Fibroblast of skin of right quadriceps (primary cell): ENCODE measurements at regions not wholly inside any gene's neighbourhood (a gene's known extent, or its start where the extent isn't known, plus 50 kb on each side); places are given as distances from the start of the nearest gene placed in this dataset.
A peak's percentile ranks its signal among the peaks of the same experiment; 100 is the strongest.

Source experiments
- DNase-seq: peaks from one replicate; pipeline ENCODE4 v3.0.0-alpha.2; 2013

DNA sequence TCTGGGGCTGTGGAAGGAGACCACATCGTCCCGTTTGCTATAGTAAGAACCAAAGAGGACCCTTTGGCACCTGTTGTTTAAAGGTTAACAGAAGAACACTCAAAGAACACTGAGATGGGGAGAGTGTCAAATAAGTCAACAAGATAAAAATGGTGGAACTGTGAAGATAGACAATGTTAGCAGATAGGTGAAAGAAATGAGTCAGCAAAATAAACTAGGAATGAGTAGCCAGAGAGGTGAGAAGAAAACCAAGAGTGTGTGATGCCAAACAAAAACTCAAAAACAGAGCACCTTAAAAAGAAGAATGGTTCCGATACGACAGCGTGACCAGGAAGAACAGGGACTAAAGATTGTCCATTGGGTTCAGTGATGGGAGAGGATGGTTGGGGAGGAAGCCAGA, 74.7 kb upstream of the PIWIL1 start:
- DNase-seq: no peak

DNA sequence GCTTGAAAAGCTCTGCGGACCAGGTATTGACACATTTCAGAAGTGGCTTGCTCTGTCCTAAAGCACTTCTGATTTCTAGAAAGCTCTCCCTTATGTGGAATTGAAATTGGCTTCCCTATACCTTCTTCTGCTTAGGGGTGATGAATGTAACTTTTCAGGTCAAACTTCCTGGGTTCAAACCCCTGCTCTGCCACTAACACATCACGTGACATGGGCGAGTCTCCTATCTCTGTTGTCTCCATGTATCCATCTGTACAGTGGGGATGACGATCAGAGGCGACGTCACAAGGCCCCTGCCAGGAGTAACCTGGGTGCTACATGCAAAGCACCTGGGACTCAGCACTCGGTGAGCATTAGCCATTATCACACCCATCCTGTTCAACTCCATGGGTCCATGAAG, 73.7 kb upstream of the PIWIL1 start:
- DNase-seq: no peak

DNA sequence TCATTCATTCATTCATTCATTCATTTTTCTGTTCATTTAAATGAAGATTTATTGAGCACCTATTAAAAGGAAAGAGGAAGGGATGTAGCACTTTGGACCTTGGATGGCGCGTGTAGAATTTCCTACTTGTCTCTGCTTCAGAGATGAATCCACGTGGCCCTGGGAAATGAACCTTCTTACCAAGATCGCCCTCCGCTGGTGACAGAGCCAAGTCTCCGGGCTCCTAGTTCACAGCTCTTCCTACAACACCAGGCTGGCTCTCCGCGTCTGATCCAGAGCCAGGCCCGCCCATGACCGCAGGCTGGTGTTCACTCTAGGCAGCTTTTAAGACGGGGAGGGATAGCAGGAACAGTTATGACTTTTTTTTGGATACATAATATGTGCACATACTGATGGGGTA, 70.9 kb upstream of the PIWIL1 start:
- DNase-seq: no peak

DNA sequence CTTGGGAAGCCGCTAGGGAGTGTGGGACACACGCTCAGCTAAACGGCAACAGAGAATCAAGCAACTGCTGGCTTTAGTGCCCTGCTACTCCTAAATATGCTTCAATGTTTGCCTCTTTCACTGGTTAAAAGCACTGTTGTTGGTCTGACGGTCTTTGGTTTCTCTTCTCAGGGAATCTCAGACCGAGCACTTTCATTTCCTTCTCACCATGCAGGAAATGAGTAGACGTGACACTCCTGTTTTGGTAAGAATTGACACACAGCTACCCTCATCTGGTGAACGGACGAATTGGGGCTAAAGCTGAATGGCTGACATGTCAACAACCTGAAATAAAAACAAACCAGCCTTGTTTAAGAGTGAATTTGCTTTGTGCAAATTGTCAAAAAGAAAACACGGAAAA, 57.5 kb upstream of the PIWIL1 start:
- DNase-seq: peak; percentile 27

DNA sequence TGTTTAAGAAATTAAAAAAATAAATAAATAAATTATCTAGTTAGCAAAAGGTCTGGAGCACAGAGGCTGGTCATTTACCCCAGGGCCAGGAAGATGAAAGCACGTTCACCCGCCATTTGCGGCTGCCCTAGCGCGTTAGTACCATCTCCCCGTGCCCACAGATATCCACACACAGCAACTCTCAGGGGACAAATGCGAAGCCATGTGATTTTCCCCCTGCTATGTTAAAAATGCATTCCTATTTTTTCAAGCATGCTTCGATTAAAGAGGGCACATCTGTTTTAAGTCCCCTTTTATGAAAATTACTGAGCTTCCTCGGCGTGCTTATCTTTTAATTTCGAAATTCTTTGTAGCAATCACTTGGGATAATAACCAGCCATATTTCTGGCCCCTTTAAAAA, 56.9 kb upstream of the PIWIL1 start:
- DNase-seq: peak; percentile 1

DNA sequence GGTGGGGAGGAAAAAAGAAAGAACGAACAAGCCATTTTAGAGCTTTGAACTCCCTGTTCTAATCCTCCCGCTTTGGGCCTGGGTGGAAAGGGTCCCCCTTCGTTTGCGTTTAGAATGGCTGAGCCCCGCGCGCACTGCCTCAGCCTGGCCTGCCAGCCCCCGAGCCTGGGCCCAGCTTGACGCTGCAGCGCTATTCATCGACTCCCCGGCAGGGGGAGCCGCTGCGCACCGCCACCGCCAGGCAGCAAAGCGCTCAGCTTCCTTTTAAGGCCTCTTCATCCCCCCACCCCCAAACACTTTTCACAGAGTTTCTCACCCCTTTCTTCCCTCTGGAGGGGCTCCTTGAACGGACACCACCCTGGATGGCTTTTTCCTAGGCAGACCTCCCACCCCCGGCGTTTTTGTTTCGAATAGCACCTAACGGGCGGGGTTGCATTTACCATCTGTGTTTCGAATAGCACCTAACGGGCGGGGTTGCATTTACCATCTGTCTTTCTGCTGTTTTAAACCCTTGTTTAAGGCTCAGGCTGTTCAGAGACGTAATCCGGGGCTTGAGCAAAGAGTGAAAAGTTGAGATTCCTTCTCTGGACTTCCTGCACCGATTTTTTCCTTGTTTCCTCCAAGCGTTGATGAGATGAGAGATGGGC, 56.4 kb upstream of the PIWIL1 start:
- DNase-seq: peak; percentile 29

DNA sequence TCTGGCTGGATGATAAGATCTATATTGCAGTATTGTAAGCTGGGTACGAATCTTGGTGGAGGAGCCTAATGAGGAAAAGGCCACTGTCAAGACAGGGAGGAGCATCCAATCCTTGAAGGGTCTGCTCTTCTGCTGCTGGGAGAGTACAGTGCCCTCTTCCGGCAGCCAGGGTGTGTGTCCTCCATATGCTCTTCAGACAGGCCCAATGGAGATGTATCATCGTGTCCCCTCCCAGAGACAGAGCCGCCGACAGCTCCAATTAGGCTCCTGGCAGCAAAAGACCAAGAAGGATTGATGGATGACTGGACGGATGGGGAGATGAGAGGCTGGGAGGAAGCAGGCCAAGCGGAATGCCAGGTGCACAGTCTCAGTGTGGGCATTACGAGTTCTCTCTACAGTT, 51.6 kb upstream of the PIWIL1 start:
- DNase-seq: no peak

DNA sequence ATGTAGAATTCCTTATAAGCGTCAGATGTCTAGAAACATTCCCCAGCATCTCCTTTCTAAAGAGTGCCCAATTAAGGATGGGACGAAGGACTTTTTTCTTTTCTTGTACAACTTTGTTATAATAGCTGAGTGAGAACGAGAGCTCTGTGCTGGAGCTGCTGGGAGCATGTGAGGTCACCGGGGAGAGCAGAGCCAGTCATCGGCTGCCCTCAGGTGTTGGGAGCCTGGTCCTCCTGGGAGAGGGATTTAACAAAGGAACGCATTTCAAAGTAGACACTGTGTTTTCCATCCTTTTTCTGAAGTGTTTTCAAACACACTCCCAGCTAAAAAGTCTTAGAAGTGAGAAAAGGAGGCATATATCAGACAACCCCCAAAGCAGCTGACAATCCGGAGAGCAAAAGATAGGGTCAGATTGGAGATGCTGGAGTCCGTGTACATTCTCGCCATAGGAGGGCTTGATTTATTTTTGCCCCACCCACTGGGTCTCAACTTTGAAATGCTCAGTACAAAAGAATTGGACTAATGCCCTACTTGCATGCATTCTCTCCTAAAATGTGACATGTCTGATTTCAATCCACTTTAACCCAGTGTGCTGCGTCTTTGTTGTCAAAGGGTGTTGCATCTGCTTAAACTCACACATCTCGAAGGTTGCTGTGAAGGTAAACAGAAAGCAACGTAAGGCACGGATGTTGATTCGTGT, 50.8 kb upstream of the PIWIL1 start:
- DNase-seq: no peak
